GM18499 (cell line): ENCODE measurements at regions not wholly inside any gene's neighbourhood (a gene's known extent, or its start where the extent isn't known, plus 50 kb on each side); places are given as distances from the start of the nearest gene placed in this dataset.

Experiments
- ATAC-seq: cut with Tn5 transposase; IDR thresholded peaks from one replicate; pipeline ENCODE4 v1.9.1; 2021; ENCODE audit warnings: moderate number of reproducible peaks; ENCODE audit not compliant: insufficient read depth, unreplicated experiment

DNA sequence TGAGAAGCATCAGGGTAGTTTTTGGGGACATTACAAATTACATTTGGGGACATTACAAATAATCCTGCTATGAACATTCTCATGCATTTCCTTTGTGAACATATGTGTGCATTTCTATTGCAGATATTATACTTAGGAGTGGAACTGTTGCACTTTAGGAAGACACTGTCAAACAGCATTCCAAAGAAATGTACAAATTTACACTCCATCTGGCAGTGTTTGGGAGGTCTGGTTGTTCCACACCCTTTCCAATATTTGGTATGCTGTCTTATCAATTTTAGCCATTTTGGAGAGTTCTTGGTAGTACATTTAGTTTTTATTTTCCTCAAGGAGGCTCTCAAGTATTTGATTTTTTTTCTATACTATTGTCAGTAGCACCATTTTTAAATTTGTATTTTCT is 419.1 kb upstream of the ARHGEF26 start:
- no peak for ATAC-seq

DNA sequence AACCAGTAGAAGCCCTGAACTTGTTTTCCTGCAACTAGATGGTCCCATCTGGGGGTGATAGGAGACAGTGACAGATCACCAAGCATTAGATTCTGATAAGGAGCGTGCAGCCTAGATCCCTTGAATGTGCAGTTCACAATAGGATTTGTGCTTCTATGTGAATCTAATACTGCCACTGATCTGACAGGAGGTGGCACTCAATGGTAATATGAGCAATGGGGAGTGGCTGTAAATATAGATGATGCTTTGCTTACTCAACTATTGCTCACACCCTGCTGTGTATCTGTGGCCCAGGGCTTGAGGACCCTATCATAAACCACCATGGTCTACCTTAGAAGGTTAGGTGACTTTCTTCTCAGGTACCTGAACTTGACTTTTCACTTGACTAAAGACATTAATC is 417.1 kb upstream of the ARHGEF26 start:
- no peak for ATAC-seq

DNA sequence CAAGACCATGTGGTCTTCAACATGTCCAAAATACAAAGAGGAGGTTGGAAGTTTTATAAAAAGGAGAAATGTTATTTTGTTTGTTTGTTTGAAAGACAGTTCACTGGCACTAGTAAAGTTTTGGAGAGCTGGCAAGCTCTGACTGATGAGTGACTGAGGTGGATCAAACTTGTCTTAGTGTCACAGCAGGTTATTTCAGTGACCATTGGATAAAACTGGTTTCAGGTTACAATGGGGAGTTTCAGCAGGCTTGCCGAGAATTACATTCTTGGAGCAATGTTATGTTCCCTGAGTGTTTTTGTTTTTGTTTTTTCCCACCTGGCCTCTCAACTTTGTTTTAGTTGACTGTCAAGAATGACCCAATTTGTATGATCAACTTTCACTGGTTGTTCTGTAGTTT is 414.5 kb upstream of the ARHGEF26 start:
- no peak for ATAC-seq

DNA sequence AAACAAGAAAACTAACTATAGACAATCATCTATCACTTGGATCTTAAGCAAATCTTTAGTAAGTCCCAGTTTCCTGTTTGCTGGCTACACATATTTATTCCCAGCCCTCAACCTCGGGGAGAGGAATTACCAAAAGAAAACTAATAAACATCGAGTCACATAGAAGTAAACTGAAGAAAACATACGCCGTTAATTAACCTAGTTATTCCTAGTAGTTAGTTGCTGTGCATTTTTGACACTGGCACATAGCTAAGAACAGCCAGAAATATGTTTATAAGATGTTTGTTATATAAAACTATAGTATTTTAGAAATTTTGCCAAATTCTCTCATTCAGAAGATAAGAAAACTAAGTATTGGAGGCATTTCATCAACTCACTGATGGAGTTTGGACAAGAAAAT is 407.2 kb upstream of the ARHGEF26 start:
- no peak for ATAC-seq

DNA sequence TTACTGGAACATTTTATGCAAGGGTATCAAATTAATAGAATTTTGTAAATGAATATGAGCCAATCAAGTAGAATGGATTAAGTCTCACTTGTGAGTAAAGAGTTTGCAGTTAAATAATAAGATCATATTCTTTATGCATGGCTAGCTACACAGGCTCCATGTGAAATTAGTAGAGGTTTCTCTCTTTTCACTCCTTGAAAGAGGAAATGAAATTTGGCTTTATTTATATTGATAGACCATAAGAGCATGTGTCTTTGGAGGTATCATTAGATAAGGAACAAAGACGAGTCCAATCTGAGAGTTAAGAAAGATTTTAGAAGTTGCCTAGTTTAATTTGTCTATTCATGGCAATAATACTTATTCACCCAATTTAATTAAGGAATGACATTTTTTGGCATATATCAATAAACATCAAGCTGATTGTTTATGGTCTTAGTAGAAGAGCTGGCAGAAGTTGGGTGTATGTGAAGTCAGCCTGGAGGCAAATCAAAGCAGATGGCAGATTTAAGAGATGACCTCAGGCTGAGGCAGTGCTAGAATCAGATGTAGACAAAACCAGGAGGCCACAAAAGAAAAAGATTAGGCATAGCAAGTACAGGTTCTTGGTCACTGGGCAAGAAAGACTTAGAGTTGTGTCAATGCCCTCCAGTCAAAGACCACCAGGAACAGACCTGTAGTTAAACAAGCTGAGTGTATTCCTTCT is 406.5 kb upstream of the ARHGEF26 start:
- no peak for ATAC-seq

DNA sequence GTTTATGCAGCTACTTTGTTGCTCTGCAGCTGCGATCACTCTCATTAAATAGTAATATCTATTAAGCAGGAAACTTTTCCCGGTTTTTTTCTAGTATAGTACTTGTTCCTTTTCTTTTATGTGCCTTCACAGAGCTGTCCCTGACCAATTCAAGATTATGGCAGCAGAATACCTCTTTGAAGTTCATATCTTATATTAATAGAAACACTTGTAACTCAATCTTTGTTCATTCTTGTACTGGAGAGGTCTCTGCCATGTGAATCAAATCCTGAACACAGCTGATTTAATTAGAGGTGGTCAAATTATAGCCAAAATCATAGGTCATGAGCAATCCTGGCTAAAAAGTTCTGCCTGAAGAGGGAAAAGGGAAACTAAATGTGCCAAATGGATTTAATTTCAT is 399.0 kb upstream of the ARHGEF26 start:
- no peak for ATAC-seq

DNA sequence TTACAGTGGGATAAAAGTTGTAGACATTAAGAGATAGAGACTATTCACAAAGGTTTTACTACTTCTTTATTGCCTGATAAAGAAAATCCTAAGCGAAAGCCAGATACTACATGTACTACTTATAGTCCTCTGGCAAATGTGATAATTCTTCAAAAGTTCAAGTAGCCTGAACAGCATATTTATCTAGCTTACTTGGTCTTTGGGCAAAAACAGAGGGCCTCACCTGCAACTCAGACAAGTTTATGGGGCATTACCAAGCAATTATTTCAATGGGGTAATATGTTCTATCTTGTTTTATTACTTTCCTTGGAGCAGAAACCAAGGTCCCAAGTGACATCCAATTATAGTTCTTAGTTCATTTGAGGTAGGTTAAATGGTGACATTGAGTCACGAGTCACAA is 390.1 kb upstream of the ARHGEF26 start:
- no peak for ATAC-seq

DNA sequence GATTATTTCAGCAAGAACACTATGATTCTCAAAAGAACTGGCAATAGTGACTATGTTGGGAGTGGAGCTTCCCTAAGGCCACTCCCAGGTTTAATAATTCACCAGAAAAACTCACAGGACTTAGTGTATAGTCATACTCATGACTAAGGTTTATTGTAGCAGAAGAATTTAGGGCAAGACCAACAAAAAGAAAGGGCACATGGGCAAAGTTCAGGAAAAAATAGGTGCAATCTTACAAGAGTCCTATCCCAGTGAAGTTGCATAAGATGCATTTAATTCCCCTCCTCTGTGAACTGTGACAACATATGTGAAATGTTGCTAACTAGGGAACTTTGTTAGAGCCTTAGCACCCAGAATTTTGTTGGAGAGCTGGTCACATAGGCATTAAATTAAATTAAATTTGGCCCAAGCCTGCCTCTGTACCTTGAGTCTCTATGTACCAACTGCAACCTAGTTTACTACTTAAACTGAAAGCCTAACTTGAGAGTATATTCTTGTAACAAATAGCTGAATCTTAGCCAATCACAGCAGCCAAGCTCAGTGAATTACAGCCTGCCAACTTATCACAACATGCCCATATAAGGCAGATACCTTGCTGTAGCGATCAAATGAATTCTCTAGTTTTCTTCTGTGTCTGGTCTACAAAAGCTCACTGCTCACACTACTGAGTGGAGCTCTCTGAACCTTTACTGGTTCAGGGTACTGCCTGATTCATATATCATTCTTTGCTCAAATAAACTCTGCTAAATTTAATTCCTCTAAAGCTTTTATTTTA is 386.2 kb upstream of the ARHGEF26 start:
- no peak for ATAC-seq

DNA sequence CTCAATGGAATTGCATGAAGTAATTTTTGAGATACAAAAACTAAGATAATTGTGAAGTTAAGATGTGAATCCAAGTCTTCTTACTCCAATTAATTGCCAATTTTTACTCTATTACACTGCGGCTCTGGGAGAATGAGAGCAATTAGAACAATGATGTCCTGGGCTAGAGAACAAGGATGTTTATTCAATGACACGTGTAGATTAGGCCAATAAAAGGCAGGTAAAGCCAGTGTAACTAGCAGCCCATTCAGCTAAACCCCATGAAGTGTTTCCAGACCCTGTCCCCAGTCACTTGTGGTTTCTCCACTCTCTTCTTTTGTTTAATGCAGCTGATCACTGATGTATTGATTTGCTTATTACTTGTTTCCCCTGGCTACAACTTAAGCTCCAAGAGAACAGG is 381.1 kb upstream of the ARHGEF26 start:
- no peak for ATAC-seq

DNA sequence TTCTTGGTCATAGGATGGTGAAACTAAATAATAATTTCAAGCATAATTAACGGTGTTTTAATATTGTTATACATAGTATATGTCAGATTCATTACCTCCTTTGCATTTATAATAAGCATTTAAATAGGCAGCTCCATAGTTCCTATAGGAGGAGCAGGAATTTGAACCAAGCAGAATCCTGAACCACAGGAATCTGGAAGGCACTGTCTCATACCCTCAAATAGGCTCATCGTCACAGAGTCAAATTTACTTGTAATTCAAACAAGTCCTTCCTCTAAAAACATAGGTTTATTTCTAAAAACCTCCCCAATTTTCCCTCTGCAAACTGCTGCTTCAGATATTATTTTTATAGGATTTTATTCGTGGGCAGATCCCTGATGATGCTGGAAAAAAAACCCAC is 376.3 kb upstream of the ARHGEF26 start:
- ATAC-seq, result no peak

DNA sequence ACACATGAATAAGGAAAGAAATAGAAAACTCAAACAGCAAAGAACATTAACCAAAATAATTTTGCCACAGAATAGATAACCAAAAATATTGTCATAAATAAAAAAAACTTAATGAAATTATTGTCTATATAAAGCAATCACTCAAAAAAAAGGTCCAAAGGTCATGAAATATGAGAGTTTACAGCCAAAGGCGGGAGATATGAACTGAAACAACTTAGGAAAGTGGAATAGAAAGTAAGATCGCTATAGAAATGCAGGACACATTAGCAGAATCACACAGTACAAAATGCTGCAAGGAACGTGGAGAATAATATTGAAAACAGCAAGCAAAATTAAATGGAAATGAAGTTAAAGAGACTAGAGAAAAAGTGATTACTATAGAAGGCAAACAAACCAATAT is 375.0 kb upstream of the ARHGEF26 start:
- ATAC-seq, result no peak

DNA sequence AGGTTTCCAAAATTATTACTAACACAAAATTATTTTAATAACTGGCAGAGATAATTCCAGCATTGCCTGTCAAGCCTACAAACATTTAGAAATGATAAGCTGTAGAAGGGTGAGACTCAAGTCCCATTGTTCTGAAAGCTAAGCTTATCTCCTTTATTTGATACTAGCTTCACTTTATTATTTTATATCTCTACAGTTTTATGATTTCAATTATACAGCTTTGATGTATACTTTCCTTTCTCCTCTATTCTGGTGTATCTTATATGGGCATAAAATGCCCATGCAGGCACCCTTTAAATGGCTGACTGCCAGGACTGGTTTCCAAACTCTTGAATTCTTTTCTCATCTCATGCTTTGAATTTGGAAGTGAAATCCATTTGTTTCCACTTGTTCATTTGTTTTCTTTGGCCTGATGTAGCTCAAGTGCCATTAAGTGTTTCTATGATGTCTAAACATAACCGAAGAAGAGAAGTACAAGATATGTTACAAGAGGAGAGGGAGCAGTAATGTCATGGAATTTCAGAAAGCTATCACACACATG is 372.1 kb upstream of the ARHGEF26 start:
- no peak for ATAC-seq

DNA sequence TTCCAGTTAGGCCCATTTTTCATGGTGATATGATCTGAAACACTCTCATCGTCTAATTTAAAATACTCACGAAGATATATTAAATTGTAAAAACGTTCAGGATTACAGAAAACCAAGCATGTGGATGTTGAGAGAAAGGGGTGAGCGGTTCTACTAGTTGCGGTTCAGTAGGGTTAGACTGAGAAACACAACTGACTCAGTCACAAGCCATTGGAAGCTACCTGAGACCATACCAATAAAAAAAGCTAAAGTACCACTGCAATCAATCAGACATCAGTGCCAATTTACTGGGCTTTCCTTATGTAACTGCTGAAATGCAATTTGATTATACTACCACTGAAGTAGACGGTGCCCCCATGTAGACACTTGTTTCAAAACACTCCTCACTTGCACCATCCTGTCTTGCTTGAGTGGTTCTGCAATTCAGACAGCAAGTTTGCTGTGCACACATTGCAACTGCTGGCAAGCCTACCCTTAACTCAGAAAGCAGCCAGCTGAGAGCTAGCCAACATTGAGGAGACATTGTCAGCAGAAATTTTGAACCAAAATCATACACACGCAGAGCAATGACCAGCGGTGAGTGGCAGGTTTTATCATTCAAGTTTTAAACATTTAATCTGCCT is 368.7 kb upstream of the ARHGEF26 start:
- ATAC-seq, result no peak

DNA sequence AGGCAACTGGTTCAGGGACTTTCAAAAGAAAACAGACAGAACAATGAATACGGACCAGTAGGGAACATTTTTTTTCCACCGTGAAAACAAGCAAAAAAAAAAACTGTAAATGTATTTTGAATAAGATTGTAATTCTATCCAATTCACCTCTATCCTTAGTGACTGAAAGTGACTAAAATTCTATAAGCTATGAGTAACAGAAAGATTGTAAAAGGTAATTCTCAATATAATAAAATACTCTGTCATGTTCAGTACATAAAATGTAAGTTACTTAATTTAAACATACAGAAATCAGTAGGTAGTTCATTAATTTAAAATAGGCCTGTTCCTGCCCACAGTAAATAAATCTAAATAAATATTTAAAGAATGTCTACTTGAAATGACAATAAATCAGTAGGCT is 368.2 kb upstream of the ARHGEF26 start:
- ATAC-seq, result no peak

DNA sequence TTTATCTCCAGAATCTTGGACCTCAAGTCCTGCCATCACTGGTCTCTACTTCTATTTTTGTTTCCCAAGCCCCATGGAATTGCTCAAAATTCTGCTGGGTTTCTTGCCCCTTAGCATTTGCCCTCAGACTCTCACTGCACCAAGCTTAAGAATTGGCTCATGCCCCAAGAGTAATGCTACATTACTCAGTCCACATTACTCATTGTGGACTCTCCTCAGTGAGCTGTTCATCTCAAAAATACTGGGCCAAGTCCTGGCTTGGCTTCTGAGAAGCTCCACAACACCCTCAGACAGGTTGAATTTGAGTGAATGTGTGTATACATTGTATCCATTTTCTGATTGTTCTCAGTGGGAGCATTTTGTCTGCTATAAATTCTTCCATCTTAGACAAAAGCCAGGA is 364.4 kb upstream of the ARHGEF26 start:
- no peak for ATAC-seq

DNA sequence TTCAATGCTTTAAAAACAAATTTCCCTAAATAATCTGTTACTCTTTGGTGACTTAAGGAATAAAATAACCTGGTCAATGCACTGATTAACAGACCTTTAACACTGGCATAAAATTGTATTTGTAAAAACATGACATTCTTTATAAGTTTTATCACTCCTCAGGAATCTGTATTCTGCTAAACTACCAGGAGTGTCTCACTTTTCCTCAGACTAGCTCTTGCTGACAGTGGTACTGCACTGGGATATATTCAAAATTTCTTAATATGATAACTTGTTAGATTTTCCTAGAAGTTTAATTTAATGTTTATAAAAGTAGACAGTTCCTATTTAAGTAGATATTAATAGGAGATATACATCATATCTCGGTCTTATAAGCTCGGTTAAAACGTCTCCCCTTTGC is 363.4 kb upstream of the ARHGEF26 start:
- no peak for ATAC-seq

DNA sequence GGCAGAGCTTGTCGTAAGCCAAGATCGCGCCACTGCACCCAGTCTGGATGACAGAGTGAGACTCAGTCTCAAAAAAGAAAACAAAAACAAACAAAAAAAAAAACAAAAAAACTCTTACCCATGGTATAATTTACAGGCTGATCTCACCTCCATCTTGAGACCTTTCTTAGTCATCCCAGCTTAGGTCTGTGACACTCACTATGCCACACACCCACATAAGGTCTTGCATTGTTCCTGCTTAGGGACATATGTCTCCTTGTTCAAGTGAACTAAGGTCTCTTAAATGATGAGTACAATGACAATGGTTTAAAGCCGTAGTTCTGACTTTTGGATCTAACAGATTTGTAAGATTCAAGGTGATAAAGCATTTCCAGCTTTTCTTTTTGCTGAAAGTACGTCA is 360.2 kb upstream of the ARHGEF26 start:
- no peak for ATAC-seq

DNA sequence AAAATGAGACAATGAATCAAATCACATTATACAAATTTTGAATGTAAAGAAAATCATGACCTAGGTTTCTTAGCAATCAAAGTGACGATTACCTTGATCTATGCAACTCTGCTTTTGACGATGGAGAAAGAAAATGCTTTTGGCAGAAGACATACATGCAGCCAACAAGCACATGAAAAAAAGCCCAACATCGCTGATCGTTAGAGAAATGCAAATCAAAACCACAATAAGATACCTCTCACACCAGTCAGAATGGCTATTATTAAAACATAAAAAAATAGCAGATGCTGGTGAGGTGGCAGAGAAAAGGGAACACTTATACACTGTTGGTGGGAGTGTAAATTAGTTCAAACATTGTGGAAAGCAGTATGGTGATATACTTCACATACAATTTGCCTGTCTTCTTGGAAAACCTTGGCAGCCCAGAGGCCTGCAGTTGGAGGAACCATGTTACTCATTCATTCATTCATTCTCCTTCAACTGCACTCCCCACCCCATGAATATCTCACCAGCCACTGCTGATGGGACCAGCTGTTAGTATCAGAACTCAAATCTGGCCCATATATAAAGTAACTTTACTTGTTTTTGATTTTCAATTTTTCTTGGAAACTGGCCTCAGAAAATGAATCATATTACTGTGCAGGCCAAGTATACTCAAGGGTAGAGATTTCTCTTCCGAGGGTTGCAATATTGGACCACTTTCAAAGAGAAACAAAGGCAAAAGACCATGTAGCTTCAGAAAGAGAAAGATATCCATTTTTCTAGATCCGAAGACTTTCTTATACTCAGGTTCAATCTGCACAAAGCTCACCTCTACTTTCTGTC is 358.6 kb upstream of the ARHGEF26 start:
- ATAC-seq, result no peak

DNA sequence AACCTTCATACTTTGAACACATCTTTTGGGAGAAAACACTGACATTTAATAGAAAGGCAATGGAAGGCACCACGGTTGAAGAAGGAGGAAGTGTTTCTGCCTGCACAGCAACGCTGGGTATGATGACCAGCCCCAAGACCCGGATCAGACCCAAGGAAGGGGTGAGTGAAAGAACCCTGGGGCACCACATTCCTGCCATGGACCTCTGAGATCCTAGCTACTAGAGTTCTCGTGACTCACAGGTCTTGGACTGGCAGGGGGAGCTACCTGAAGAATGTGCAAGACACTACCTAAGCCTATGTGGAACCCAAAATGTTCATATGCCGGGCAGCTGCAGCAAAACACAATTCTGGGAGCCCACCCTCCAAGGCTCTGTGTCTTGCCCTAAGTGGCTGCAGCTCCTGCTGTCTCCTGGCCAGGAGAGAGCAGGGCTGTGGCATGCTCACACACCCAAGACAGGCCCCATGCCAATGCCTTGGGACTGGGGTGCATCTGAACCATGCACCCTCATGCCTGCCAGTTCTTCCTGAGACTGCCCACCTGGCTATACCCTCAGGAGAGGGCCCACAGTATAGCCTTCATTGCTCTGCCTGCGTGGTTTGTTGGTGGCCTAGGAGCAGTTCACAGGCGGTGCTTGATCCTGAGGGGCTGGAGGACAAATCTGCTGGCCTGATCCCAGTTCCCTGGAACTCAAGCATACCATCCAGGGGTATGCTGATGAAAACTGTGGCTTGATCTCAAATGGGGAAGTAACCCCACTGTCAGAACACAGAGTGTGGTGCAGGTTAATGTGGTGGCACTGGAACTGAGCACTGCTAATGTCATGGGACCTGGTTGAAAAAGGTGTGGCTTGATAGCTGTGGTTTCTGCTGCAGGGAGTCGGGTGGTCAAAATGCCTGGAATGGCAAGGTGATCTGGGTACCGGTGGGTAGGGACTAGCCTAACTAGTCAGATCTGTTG is 353.3 kb upstream of the ARHGEF26 start:
- no peak for ATAC-seq
